ENCODE measurements at regions not wholly inside any gene's neighbourhood (a gene's known extent, or its start where the extent isn't known, plus 50 kb on each side); places are given as distances from the start of the nearest gene placed in this dataset.
A peak's percentile ranks its signal among the peaks of the same experiment; 100 is the strongest.
"Not testable (repeated sequence)": the region's sequence is repeated elsewhere in the genome, so short reads cannot be mapped to it uniquely, and the experiment has no call there.

DNA sequence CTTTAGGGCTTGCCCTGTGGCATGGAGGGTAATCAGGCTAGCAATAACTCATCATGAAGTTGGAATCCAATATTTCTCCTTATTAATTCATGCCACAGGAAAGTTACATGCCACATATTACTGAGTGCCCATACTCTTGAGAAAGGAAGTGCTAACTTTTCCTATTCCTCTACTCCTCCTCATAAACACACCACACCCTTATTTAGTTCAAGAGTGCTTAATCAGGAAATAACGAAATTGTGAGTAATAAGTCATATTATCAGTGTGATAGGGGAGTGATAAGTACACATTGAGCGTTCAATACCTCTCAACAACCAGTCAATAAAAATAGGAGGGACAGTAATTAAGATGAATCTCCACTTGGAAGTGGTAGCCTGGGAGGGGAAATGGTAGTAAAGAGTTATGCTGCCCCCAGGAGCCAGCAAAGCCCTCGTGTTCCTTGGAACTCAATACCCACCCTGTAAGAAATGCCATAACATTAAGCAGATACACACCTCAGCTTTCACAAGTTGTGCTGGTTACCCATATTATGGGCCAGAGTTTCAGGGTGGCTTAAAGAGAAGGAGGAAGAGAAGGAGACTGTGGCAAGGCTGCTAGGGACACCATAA lies 410.0 kb upstream of the NR3C2 start:
- DNase-seq, result no peak

DNA sequence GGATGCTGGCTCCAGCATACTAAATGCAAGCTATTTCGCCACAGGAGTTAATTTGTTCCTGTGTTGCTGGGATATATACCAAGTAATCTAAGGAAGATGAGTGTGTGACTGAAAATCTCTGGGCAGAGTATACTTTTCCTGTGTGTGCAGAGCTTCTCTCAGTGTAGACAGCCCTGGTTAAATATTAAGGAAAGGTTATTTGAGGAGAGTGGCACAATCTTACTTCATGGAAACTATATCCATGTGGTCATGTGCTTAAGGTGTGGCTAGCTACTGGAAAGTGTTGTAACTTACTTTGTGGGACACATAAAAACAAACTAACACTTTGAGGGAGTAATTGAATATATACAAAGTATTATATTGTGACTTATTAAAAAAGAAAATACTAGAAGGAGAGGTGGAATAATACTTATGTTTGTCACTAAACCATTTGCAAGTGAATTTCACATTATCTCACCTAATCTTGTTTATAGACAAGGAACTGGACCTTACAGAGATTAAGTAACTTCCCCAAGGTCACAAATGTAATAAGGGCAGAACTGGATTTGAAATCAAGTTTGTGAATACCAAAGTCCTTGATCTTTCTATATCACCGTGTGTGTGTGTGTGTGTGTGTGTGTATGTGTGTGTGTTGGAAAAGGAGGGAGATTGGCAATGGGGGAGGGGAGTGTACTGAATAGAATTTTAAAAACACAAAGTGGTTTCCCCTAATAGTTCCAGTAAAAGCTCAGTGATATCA lies 408.2 kb upstream of the NR3C2 start:
- no peak for DNase-seq

DNA sequence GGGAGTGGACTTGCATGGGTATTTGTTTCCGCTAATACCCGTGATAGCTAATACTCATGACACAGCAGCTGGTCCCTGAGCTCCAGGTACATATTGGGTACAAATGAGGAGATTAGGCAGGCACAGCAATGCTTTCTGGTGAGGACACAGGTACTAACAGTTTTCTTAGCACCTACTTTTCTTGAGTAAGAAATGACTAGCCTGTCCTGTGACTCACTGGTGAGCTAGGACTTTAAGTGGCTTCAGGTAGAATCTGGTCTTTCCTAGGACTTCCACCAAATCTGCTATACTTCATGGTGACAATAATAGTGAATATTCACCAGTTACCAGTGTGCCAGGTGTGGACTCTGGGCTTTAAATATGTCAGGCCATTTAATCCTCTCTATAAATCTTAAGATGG lies 407.4 kb upstream of the NR3C2 start:
- DNase-seq, result no peak

DNA sequence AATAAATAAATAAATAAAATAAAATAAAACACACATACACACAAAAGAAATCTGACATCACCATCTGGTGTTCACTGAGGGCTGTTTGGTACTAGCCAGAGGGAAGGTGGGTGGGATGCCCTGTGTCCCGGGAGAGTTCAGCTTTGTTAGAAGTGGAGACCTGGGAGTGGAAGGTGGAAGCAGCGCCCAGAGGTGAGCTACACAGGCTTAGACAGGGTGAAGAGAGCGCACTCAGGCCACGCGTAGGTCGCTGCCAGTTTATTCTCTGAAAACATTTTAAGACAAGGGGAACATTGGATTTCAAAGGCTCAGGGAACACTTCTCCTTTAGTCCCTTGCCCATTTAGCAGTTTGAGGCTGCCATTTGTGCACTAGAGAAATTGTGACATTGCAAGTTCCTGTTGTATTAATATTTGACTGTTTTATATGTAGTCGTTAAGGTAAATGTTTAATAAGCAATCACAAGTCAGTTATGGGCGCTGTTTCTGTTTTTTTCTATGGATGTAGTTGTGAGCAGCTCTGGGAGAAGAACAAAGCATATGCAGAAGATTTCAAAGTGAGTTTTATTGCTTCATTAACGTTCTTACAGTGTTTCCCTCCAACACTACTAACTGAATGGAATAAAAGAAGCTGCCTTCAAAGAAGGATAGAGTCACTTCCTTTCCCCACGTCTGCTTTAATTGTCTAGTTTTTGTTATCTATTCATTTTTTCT lies 405.5 kb upstream of the NR3C2 start:
- DNase-seq, result no peak

DNA sequence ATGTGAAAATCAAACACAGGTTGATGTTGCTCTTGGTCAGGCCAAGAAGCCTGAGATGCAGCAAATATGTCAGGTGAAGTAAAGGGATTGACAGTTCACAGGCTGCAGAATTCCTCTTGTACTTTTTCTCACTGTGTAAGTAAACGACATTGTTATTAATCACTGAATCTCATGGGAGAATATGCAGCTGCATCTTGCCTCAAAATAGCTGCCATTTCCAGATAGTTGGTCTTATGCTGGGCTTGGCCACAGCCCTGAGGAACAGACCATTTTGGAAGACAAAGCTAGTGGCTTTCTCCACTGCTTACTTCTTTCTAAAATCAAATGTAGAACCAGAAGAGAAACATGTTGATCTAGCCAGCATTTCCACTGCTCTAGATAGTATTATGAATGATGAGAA lies 403.4 kb upstream of the NR3C2 start:
- DNase-seq, result no peak

DNA sequence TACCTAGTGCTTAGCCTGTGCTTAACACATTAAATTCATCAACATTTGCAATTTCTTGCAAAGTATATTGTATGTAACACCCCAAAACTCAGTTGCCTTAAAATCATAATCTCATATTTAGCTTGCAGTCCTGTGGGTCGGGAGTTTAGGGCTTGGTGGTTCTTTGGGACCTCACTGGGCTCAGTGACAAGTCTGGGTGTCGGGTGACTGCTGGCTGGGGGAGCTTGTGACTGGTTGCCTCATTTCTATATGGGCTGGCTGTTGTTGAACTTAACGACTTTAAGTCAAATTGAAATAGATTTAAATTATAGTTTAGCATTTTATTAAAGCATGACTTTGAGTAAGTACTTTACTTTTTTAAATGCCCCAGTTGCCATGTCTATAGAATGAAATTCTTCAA lies 401.4 kb upstream of the NR3C2 start:
- no peak for DNase-seq

DNA sequence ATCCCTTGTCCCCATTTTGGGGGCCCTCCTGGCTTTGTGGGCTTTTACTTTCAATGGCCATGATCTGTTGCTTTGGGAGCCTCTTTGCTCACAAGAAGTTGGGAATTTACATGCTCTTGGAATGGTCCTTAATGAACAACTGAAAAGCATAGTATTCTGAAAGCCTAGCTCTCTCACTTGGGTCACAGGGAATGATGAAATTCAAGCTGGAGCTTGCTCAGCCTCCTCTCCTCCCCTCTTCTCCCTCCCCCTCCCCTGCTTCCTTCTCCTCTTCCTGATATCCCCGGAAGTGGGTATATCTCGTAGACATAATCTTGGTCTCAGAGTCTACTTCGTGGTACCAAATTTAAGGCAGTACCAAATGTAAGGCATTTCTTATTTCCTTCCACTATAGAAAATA lies 400.6 kb upstream of the NR3C2 start:
- DNase-seq, result no peak

DNA sequence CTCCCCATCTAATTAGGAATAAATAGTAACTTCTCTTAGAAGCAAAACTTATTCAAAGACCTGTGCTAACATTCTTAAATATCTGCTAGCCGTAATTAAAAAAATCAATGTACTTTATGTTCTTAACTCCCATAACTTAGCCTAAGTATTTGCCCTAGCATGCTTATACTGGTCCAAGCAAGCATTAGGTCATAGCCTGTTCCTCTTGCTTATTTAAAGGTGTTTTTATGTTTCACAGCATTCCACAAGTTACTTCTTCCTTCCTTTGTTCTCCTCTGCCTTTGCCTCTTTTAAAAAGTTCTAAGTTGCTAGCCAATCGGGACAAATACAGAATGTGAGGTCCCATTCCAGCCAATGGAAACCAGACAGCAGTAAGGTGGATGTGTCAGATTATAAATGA lies 395.4 kb upstream of the NR3C2 start:
- DNase-seq, result not testable (repeated sequence)

DNA sequence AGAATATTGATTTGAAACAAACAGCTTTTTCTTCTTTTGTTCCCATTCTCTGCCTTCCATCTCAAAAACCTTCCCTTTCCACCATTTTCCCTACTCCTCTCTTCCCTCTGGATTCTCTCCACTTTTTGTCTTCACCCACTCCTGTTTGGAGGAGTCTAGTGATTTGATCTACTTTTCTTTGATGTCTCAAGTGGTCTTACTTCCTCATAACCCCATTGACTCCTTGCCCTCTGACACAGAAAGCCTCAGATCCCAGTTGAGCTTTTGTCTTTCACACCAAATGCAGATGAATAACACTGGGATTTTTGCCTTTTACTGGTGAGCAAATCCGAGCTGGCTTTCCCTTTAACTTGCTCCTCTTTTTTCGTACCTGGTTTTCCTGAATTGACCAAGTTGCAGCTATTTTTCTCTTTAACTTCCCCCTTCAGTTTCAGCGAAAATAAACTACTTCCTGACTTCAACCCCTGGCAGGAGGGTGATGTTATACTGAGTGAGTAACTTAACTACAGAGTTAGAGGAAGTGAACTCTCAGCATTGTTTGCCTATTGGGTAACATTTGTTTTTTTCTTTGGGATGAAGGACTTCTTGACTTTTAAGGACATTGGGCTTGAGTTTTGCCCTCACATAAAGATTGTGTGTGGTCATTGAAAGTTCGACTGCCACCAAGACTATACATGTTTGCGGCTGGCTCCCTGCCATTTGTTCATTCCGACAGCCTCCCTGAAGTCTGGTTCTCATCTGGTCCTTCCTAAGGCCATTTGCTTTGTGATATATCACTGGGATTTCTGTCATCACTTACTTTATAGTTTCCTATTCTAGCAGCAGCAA lies 392.8 kb upstream of the NR3C2 start:
- no peak for DNase-seq

DNA sequence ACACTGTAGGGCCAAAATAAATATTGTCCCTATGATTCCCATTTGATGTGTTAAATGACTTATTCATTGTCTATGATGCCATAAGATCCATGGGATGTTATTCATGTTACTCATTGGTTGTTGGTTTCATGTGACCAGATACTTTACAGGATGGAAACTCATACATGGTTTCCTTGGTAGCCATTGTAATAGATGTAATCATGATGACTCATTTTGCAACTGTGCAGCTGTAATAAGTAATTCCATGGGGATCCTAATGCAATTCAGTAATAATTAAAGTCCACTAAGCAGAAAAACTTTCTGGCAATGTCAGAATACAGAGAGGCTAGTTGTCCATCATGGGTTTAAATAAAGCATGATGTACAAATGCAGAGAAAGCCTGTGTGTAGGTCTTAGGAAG lies 389.7 kb upstream of the NR3C2 start:
- no peak for DNase-seq

DNA sequence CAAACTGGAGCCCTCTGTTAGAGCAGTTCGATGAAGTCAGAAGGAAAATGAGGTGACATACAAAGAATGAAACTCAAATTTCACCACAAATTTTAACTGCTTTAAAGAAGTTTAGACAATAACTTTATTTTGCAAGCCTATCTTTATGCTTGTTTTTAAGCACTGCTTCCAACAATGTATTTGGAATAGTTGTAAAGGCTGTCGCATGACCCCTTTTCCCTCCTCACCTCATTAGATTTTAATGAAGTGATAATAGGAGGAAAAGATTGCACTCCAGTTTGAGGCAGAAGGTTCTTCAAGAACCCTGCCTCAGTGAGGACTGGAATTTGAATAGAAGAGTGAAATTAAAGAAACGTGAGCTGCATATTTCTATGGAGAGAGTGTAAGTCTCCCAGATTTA lies 386.1 kb upstream of the NR3C2 start:
- DNase-seq, result no peak

DNA sequence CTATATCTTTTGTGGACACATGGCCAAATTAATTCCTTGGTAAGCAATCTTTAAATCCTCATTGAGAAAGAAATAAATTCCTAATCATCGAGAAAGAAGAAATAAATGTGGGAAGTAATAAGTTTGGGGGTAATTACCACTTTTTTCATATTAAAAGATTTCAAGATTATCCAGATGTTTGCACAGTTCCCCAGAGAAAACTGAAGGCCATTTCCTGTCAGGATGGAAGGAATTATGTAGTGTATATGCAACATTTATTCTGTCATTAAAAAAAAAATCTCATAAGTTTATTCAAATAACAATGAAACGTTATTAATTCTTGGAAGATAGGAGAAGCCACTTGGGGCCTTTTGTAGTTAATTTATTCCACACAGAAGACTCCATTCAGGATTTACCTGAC lies 385.6 kb upstream of the NR3C2 start:
- DNase-seq, result no peak

DNA sequence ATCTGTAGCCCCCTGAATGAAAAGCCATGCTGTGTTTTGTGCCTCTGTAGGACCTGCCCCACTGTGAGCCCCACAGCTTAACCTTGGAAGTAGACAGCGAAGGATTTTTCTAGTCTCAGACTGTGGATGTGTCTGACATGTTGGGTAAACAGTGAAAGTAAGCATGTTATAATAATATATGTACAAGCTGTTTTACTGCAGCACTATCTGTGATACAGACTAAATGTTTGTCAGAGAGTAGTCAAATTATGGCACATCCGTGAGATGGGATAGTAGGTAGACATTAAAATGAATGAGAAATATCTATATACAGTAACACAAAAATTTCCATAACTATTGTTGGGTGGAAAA lies 381.2 kb upstream of the NR3C2 start:
- DNase-seq, result no peak

DNA sequence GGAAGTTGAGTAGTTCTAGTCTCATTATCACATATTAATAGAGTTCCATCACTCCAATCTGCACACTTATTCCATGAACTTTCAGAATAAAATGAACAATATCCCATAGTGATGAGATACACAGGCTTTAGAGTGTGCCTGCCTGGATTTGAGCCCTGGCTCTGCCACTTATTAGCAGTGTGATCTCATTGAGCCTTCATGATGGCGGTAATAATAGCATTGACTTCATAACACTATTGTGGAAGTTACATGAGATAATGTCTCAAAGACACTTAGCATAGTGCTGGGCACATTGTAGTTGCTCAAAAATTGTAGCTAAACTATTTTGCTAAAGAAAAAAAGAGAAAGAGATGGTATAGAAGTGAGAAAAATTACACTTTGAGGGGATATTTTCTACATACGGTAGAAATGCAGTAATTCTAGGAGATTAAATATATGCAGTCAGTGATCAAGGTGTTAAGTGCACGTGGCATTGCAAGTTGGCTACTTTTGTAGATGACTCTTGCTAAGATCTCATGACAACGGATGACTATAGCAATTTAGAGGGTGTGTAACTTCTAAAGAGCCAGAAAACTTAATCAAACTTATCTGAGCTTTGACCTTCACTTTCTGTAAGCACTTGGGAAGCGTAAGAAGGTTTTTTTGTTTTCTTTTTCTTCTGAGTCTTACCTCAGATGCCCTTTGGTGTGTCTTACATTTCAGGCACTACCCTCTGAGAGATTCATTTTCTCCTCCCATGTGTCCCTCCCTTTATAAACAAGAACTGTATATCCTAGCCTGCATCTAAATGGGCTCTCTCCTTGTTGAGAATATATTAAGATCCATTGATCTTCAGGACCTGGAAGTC lies 380.6 kb upstream of the NR3C2 start:
- no peak for DNase-seq

DNA sequence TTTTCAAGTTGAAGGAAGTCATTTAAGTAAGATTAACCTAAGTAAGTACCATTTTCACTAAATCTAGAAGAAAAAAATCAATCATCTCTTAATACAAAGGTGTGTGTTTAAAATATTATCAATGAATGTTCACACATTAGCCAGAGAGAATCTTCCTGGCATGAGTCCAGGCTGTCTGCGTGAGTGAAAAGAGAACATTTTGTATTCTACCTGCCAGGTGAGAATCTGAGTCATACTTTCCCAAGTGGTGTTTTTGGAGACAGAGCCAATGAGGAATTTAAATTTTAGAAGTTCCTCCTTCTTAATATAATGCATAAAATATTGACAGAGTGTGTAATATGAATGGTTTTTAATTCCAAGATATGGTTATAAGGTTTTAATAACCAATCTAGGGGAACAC lies 371.8 kb upstream of the NR3C2 start:
- DNase-seq, result no peak

DNA sequence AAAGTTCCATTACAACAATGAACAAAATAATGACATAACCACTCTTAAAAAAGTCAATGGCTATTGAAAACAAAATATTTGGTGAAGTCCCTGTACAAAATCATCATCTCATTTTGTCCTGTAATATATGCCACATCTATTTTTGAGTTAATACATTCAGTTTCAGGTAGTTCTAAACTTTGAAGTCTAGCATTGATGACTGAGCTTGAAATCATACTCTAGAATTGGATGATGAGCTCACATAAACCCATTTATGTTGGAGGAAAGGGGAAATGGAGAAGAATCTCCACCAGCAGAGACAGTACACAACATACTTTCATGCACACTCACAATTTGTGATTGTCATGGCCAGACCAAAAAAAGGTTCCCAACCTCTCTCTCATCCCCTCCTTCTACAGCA lies 371.1 kb upstream of the NR3C2 start:
- DNase-seq, result no peak

DNA sequence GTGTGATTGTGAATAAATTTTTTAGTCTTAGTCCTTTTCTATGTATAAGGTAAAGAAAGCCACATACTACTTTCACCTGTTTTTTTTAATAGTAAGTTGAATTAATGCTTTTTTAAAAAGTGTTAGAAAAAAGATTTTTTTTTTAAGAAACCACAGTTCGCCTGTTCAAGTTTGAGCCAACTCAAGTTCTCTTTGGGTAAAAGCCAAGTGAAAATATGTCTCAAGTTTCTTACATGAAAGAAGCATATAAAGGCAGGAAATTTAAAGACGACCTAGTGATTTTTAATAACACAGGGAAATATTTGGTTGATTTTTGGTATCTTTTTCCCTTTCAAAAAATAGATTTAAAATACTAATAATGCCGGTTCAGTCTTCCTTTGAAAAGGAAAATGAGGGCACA lies 369.9 kb upstream of the NR3C2 start:
- DNase-seq, result no peak

DNA sequence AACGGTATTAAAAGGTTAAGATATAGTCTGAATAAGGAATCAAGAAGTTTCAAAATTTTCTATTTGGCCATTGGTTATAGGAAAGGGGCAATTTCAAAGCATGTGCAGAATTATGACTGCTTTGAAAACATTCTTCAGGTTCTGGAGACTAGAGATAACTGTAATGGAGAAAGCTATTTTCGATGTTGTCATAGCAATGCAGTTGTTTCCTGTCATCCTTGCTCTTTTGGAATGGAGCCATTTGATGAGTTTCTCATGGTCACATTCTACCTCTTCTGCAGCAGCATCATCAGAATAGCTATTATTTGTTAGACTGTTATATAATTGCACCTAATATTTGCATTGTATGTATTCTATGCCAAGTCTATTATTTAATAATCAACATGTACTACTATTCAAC lies 368.2 kb upstream of the NR3C2 start:
- no peak for DNase-seq

DNA sequence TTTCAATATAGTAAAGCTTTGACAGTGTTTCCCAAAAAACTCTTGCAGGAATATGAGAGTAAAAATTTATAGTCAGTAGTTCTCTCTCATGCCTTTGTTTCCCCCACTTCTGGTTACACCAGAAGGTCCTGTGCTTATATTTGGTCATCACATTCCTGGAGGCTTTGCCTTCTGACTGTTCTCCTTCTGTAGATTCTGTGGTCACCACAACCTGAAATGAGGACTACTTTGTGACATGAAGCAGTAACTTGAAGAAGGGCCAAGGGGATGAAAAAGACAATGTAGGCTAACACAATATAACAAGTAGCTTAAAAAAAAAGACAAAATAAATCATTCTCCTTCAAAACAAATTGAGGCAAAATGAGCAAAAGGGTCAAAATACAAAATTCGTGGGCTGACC lies 366.2 kb upstream of the NR3C2 start:
- no peak for DNase-seq

DNA sequence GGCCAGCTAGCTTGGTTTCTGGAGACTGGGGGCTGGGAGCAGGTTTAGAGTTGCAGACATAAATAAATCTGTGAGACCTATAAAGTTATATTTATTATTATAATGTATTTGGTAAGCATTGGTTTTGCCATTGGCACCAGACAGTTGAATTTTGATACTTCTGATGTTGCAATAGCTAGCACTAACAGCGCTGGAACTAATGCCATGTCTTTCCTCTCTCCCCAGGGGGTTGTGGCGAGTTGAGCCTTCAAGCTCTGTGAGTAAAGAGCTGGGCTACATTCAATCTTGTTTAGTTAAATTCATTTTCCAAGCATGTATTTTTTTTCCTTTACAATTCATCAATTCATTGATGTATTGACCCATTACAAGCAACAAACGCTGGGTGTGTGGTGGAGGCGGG lies 358.7 kb upstream of the NR3C2 start:
- DNase-seq, result no peak

DNA sequence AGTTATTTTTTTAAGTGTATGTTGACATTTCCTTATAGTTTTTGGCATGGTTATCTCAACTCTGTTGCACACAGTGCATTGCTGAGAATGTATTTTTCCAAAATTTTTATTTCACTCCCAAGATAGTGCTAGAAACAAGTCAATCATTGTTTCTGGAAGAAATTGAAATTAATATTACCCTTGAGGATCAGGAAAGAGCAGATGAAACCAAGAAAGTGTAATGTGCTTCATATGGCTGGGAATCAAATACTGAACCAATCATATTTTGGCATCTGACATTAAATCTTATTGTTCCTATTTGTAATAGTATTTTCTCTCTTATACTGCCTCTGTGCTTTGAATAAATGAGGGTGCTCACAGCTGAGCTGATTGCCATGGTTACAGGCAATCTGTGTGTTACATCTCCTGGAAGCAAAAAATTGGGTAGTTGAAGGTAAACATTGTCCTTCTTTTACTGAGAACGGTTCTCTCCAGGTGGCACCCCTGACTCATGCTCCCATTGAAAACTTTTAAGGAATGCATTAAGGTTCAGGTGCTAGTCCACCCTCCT lies 358.2 kb upstream of the NR3C2 start:
- peak in 1 of 2 donors; percentile 7 for DNase-seq

DNA sequence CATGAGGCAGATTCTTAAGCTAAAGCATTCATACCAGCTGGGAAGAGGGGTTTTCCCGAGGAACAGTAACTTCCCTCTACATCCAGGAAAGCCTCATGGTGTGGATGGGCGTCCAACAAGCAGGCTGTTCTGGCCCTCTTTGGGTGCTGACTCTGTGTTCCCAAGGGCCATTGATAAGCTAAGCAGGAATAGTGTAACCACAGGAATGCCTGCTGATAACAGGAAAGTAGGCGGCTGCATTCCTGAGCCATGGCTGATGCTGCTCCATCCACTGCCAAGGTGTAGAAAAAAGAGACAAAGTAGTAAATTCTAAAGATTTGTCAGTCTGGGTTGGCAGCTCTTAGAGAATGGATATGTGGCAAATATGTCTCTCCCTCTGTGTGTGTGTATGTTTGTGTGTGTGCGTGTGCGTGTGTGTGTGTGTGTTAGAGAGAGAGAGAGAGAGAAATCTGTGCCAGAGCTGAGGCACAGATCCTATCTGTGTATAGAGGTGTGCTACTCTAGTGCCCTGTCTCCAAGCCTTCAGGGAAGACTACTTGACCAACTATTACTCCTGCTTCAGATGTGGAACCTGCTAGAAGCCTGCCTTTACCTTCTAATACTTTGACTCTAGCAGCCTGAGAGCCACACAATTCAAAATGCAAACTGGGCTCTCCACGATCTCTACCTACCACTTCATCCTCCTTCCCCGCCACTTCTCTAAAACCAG lies 353.1 kb upstream of the NR3C2 start:
- no peak for DNase-seq
